Gastrocnemius medialis (tissue), 4 donors: ENCODE measurements at regions not wholly inside any gene's neighbourhood (a gene's known extent, or its start where the extent isn't known, plus 50 kb on each side); places are given as distances from the start of the nearest gene placed in this dataset.

Experiments
- CTCF ChIP-seq, 5 experiments: fragments of 450-650 bp in 3 of 5; fragments of 200-600 bp in 2 of 5; sonication (generic) in 2 of 5; IDR thresholded peaks in 4 of 5; conservative IDR thresholded peaks in 1 of 5; 1 replicate in 4 of 5; 2 replicates in 1 of 5; pipeline ENCODE4 v1.5.1; 2016 to 2019; ENCODE audit warnings: antibody characterized with exemption in 5 of 5, mild to moderate bottlenecking in 3 of 5, moderate library complexity in 3 of 5
- POLR2A ChIP-seq, 2 donors: fragments of 450-650 bp; IDR thresholded peaks; one replicate each; pipeline ENCODE4 v1.6.1; 2017; ENCODE audit warnings: antibody characterized with exemption in 2 of 2, mild to moderate bottlenecking in 2 of 2, moderate library complexity in 2 of 2

GRCh38 chrX:39956803-39957394 is 140.9 kb downstream of the BCOR start:
- TF ChIP-seq CTCF (IDR thresholded peaks at IDR 0.05 in 4 of 5, conservative IDR thresholded peaks at IDR 0.05 in 1 of 5) (no peak), POLR2A (IDR thresholded peaks at IDR 0.05) (no peak)
